ENCODE measurements at regions not wholly inside any gene's neighbourhood (a gene's known extent, or its start where the extent isn't known, plus 50 kb on each side); places are given as distances from the start of the nearest gene placed in this dataset.

- ChIA-PET CTCF (no interaction called here), POLR2A (no interaction called here)
- H3K4me3 ChIP-seq = no peak overlapping the region
- ATAC-seq = no peak
- no peak for FAIRE-seq
- 6% methylated on average over 1 of the region's 1 CpG for WGBS (ENCODE audit: missing lambda C conversion rate)
- no peak overlapping the region for H3K27ac ChIP-seq
- no peak for TF ChIP-seq JUN (IDR thresholded peaks at IDR 0.05)
- TF ChIP-seq CBX2 (IDR thresholded peaks at IDR 0.05; ENCODE audit: borderline replicate concordance, low read depth) = no peak
- no peak for TF ChIP-seq FOSB (CRISPR knock-in tag; IDR thresholded peaks at IDR 0.05)
- no peak for TF ChIP-seq FOXS1 (CRISPR knock-in tag; IDR thresholded peaks at IDR 0.05)
- no peak for TF ChIP-seq POLR2A (IDR thresholded peaks at IDR 0.05; ENCODE audit: low read length)
- no peak for TF ChIP-seq CBX8 (IDR thresholded peaks at IDR 0.05)
- TF ChIP-seq PHF8 (IDR thresholded peaks at IDR 0.05; ENCODE audit: borderline replicate concordance, low read depth) = no peak
- no peak for TF ChIP-seq HDAC2 (IDR thresholded peaks at IDR 0.05)
- H3K4me1 ChIP-seq = no peaks in the 10 kb centered on the region
- H3K4me2 ChIP-seq = no peak overlapping the region
- H3K9me3 ChIP-seq = no peaks in the 10 kb centered on the region
- DNase-seq (ENCODE audit: low read depth in 1 of 2, low spot score in 1 of 2) = no peak
Measured at GRCh38 chr13:79051472-79051871, 354.6 kb downstream of the RBM26 start.

- H3K4me1 ChIP-seq = no peaks in the 10 kb centered on the region
- CTCF ChIA-PET = no interaction called here
- H3K4me3 ChIP-seq = no peak overlapping the region
- TF ChIP-seq EP300 (IDR thresholded peaks at IDR 0.05) (no peak), FOSB (CRISPR knock-in tag; IDR thresholded peaks at IDR 0.05) (no peak), TFCP2L1 (CRISPR knock-in tag; IDR thresholded peaks at IDR 0.05) (no peak), ZFP36 (IDR thresholded peaks at IDR 0.05; ENCODE audit: borderline replicate concordance, partially characterized antibody) (no peak), FOSL2 (IDR thresholded peaks at IDR 0.05) (no peak), FOSL2 (CRISPR knock-in tag; IDR thresholded peaks at IDR 0.05) (no peak), CBX8 (IDR thresholded peaks at IDR 0.05) (no peak), MAX (IDR thresholded peaks at IDR 0.05) (no peak), MYC (IDR thresholded peaks at IDR 0.05; ENCODE audit: borderline replicate concordance, low read length) (no peak), HOXB13 (CRISPR knock-in tag; IDR thresholded peaks at IDR 0.05; ENCODE audit: low read depth) (no peak), RFX5 (IDR thresholded peaks at IDR 0.05) (no peak), POLR2A (IDR thresholded peaks at IDR 0.05; ENCODE audit: low read length) (no peak), GATA3 (IDR thresholded peaks at IDR 0.05; ENCODE audit: borderline replicate concordance) (no peak), RCOR1 (IDR thresholded peaks at IDR 0.05; ENCODE audit: low read depth, low read length) (no peak), CBX2 (IDR thresholded peaks at IDR 0.05; ENCODE audit: borderline replicate concordance, low read depth) (no peak), ATOH8 (CRISPR knock-in tag; IDR thresholded peaks at IDR 0.05; ENCODE audit: low read depth) (no peak), NR3C1 (IDR thresholded peaks at IDR 0.05) (no peak), BCL3 (IDR thresholded peaks at IDR 0.05) (no peak), USF2 (IDR thresholded peaks at IDR 0.05) (no peak), PHF8 (IDR thresholded peaks at IDR 0.05; ENCODE audit: borderline replicate concordance, low read depth) (no peak), SREBF2 (IDR thresholded peaks at IDR 0.05) (no peak)
- WGBS (ENCODE audit: missing lambda C conversion rate) = 16% methylated on average over 3 of the region's 3 CpGs
- FAIRE-seq (no peak), ATAC-seq (no peak), DNase-seq (ENCODE audit: low read depth in 1 of 2, low spot score in 1 of 2) (no peak)
- POLR2A ChIA-PET = no interaction called here
- no peak overlapping the region for H3K27ac ChIP-seq
- H3K4me2 ChIP-seq = no peak overlapping the region
- H3K9me3 ChIP-seq = no peaks in the 10 kb centered on the region
Measured at GRCh38 chr13:79044415-79044814, 361.6 kb downstream of the RBM26 start.

- no peak for ATAC-seq
- no peak for FAIRE-seq
- 22% methylated on average over 1 of the region's 4 CpGs for WGBS (ENCODE audit: missing lambda C conversion rate)
- ChIA-PET POLR2A (no interaction called here), CTCF (no interaction called here)
- no peak for DNase-seq (ENCODE audit: low read depth in 1 of 2, low spot score in 1 of 2)
- Histone ChIP-seq H3K4me2 (no peak overlapping the region), H3K4me1 (no peaks in the 10 kb centered on the region), H3K27ac (no peak overlapping the region), H3K4me3 (no peak overlapping the region), H3K9me3 (no peaks in the 10 kb centered on the region)
- TF ChIP-seq SMC3 (IDR thresholded peaks at IDR 0.05) = no peak
Measured at GRCh38 chr13:79043208-79043607, 362.8 kb downstream of the RBM26 start.

Measured in A549 (cell line).